Hepatocyte (in vitro differentiated cells): ENCODE measurements at regions not wholly inside any gene's neighbourhood (a gene's known extent, or its start where the extent isn't known, plus 50 kb on each side); places are given as distances from the start of the nearest gene placed in this dataset.

ENCODE experiments used
- DNase-seq: peaks from one replicate; pipeline ENCODE4 v3.0.0-alpha.2; 2016; ENCODE audit warnings: low spot score
- H2AFZ ChIP-seq: fragments of 200-600 bp; sonication (generic); 2 replicates; pipeline ENCODE4 v1.6.0; 2016; ENCODE audit warnings: antibody characterized with exemption, mild to moderate bottlenecking
- H3K27ac ChIP-seq: fragments of 200-600 bp; sonication (generic); 2 replicates; pipeline ENCODE4 v1.5.1; 2016; ENCODE audit warnings: mild to moderate bottlenecking
- H3K27me3 ChIP-seq: fragments of 200-600 bp; sonication (generic); 2 replicates; pipeline ENCODE4 v1.6.1; 2016
- H3K36me3 ChIP-seq: fragments of 200-600 bp; sonication (generic); replicated peaks from 2 replicates; pipeline ENCODE4 v1.5.1; 2016; ENCODE audit warnings: low read depth; ENCODE audit not compliant: insufficient read depth
- H3K4me1 ChIP-seq: fragments of 200-600 bp; sonication (generic); 2 replicates; pipeline ENCODE4 v1.5.1; 2016; ENCODE audit warnings: mild to moderate bottlenecking, moderate library complexity; ENCODE audit not compliant: insufficient read depth
- H3K4me2 ChIP-seq: fragments of 200-600 bp; sonication (generic); 2 replicates; pipeline ENCODE4 v1.6.0; 2016
- H3K4me3 ChIP-seq: fragments of 200-600 bp; sonication (generic); 2 replicates; pipeline ENCODE4 v1.5.1; 2016; ENCODE audit warnings: mild to moderate bottlenecking
- H3K79me2 ChIP-seq: fragments of 200-600 bp; sonication (generic); 2 replicates; pipeline ENCODE4 v1.6.0; 2017; ENCODE audit warnings: mild to moderate bottlenecking
- H3K9me2 ChIP-seq: fragments of 200-600 bp; sonication (generic); replicated peaks from 2 replicates; pipeline ENCODE4 v1.6.0; 2017; ENCODE audit warnings: mild to moderate bottlenecking; ENCODE audit not compliant: insufficient read depth
- H3K9me3 ChIP-seq: fragments of 200-600 bp; sonication (generic); 2 replicates; pipeline ENCODE4 v1.5.1; 2016; ENCODE audit warnings: low read depth, mild to moderate bottlenecking
- H4K20me1 ChIP-seq: fragments of 200-600 bp; sonication (generic); 2 replicates; pipeline ENCODE4 v1.6.0; 2016; ENCODE audit warnings: mild to moderate bottlenecking; ENCODE audit not compliant: insufficient read depth, poor library complexity, severe bottlenecking
- EZH2 ChIP-seq: fragments of 200-600 bp; sonication (generic); IDR thresholded peaks from 2 replicates; pipeline ENCODE4 v1.6.1; 2016; ENCODE audit warnings: antibody characterized with exemption, mild to moderate bottlenecking, borderline replicate concordance
- EZH2phosphoT487 ChIP-seq: fragments of 200-600 bp; sonication (generic); IDR thresholded peaks from one replicate; pipeline ENCODE4 v1.6.1; 2018; ENCODE audit warnings: antibody characterized with exemption, mild to moderate bottlenecking, low read depth, moderate library complexity; ENCODE audit not compliant: unreplicated experiment, severe bottlenecking
- WGBS: methylation state at CpG from one replicate; pipeline ENCODE4 v1.1.6; 2016; ENCODE audit warnings: low lambda C conversion rate; ENCODE audit errors: missing lambda C conversion rate; 5-methylcytosine and 5-hydroxymethylcytosine counted together
- TF ChIP-seq, protein P1 (sequence below): fragments of 200-600 bp; sonication (generic); IDR thresholded peaks from 2 replicates; pipeline ENCODE4 v1.5.1; 2016; ENCODE audit warnings: antibody characterized with exemption, mild to moderate bottlenecking; ENCODE audit not compliant: poor library complexity

DNA sequence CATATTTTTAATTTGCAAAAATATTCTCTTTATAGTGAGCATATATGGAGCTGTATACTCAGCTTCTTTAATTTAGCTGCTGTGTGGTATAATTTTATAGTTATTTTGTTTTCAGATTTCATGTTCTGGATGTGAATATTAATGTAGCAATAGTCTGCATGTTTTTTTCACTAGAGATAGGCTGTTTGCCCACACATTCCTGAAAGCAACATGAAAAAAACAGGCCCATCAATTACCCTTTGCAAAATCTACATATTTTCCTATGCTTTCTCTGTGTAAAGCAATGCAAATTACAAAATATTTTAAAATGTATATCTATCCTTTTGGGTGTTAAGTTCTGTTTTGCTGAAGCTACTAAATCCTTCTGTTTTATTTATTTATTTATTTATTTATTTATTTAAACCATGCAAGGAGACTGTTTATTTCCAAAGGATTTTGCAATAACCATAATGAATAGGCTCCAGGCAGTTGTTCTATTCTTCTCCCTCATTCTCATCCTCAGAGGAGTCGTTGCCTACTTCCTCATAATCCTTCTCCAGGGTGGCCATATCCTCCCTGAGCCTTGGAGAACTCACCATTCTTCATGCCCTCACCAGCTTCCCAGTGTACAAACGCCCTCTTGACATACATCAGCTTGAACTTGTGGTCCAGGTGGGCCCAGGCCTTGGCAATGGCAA, 277.1 kb downstream of the ANKRD50 start:
- WGBS, result 83% methylated on average over 2 of the region's 2 CpGs
- no peaks in the 10 kb centered on the region for H3K27me3 ChIP-seq
- H3K36me3 ChIP-seq, result no peaks in the 10 kb centered on the region
- H4K20me1 ChIP-seq, result no peaks in the 10 kb centered on the region
- H3K9me3 ChIP-seq, result no peaks in the 10 kb centered on the region
- no peak overlapping the region for H3K4me3 ChIP-seq
- DNase-seq, result no peak
- H3K27ac ChIP-seq, result no peak overlapping the region
- H3K4me1 ChIP-seq, result no peaks in the 10 kb centered on the region
- no peaks in the 10 kb centered on the region for H3K9me2 ChIP-seq
- H3K4me2 ChIP-seq, result no peak overlapping the region
- no peak for TF ChIP-seq EZH2
- TF ChIP-seq EZH2phosphoT487, result no peak
- TF ChIP-seq, protein P1, sequence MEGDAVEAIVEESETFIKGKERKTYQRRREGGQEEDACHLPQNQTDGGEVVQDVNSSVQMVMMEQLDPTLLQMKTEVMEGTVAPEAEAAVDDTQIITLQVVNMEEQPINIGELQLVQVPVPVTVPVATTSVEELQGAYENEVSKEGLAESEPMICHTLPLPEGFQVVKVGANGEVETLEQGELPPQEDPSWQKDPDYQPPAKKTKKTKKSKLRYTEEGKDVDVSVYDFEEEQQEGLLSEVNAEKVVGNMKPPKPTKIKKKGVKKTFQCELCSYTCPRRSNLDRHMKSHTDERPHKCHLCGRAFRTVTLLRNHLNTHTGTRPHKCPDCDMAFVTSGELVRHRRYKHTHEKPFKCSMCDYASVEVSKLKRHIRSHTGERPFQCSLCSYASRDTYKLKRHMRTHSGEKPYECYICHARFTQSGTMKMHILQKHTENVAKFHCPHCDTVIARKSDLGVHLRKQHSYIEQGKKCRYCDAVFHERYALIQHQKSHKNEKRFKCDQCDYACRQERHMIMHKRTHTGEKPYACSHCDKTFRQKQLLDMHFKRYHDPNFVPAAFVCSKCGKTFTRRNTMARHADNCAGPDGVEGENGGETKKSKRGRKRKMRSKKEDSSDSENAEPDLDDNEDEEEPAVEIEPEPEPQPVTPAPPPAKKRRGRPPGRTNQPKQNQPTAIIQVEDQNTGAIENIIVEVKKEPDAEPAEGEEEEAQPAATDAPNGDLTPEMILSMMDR, result no peak
- H3K79me2 ChIP-seq, result no peaks in the 10 kb centered on the region
- H2AFZ ChIP-seq, result no peak overlapping the region

DNA sequence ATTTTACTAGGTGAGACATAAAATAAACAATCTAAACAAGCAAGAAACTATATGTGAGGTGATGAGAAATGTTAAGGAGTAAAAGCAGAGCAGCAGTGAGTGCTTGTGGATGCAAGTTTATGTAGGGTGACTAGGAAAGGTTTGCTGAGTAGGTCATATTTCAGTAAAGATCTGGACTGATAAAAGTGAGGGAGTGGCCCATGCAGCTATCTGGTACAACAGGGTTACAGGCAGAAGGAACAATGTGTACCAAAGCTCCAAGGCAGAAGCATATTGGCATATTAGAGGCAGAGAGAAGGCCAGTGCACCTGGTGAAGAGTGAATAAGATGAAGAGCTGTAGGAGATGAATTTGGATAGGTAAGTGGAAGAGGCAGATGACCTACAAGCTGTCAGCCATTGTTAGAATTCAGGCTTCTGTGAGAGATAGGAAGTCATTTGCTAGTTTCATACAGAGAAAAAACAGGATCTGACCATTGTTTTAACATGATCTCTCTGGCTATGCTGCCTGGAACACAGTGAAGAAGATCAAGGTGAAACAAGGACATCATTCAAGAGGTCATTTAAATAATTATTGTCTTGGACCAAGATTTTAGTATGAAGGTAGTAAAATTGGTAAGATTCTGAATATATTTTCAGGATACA, 274.6 kb downstream of the ANKRD50 start:
- no peaks in the 10 kb centered on the region for H3K27me3 ChIP-seq
- H3K36me3 ChIP-seq, result no peaks in the 10 kb centered on the region
- no peak overlapping the region for H3K4me2 ChIP-seq
- no peak overlapping the region for H3K4me3 ChIP-seq
- H3K9me2 ChIP-seq, result no peaks in the 10 kb centered on the region
- H3K27ac ChIP-seq, result peak overlapping the region; percentile 9
- H3K79me2 ChIP-seq, result no peaks in the 10 kb centered on the region
- TF ChIP-seq EZH2 (no peak), EZH2phosphoT487 (no peak)
- TF ChIP-seq, protein P1, result no peak
- no peaks in the 10 kb centered on the region for H3K4me1 ChIP-seq
- DNase-seq, result peak; percentile 13
- H3K9me3 ChIP-seq, result no peaks in the 10 kb centered on the region
- H2AFZ ChIP-seq, result no peak overlapping the region
- H4K20me1 ChIP-seq, result no peaks in the 10 kb centered on the region

DNA sequence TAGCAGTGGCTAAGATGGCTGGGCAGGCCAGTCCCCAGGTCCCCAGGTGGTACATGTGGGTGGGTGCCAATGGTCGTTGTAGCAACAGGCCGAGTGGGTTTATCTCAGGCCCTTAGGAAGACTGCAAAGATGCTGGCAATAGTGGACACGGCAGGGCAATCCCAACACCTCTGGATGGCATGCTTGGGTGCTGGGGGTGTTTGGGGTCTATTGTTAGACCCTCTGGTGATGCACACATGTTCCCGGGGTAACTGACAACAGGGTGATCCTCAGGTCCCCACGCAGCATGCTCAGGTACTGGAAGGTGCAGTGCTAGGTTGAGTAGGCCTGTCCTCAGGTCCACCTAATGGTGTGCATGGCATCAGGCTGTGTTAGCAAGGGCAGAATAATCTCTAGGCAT, 267.5 kb downstream of the ANKRD50 start:
- Histone ChIP-seq H3K4me3 (no peak overlapping the region), H3K9me3 (no peaks in the 10 kb centered on the region), H3K79me2 (no peaks in the 10 kb centered on the region), H3K36me3 (no peaks in the 10 kb centered on the region), H3K27me3 (no peaks in the 10 kb centered on the region), H3K27ac (no peak overlapping the region), H2AFZ (no peak overlapping the region), H3K4me1 (no peaks in the 10 kb centered on the region), H4K20me1 (no peaks in the 10 kb centered on the region), H3K4me2 (no peak overlapping the region), H3K9me2 (no peaks in the 10 kb centered on the region)
- DNase-seq, result no peak
- TF ChIP-seq EZH2 (no peak), EZH2phosphoT487 (no peak)
- TF ChIP-seq, protein P1, result no peak
- 91% methylated on average over 5 of the region's 5 CpGs for WGBS
